Peyer's patch (tissue), 4 donors: ENCODE measurements at regions not wholly inside any gene's neighbourhood (a gene's known extent, or its start where the extent isn't known, plus 50 kb on each side); places are given as distances from the start of the nearest gene placed in this dataset.

ENCODE experiments used
- POLR2A ChIP-seq, 2 donors: fragments of 450-650 bp; IDR thresholded peaks; one replicate each; pipeline ENCODE4 v1.5.1; 2017; ENCODE audit warnings: antibody characterized with exemption in 2 of 2, mild to moderate bottlenecking in 2 of 2, moderate library complexity in 2 of 2
- TF ChIP-seq, protein P1 (sequence below), 6 experiments: fragments of 450-650 bp in 4 of 6; fragments of 200-600 bp in 2 of 6; sonication (generic) in 1 of 6; IDR thresholded peaks; one replicate each; pipeline ENCODE4 v1.5.1; 2017 to 2019; ENCODE audit warnings: antibody characterized with exemption in 6 of 6, mild to moderate bottlenecking in 3 of 6, moderate library complexity in 1 of 6

DNA sequence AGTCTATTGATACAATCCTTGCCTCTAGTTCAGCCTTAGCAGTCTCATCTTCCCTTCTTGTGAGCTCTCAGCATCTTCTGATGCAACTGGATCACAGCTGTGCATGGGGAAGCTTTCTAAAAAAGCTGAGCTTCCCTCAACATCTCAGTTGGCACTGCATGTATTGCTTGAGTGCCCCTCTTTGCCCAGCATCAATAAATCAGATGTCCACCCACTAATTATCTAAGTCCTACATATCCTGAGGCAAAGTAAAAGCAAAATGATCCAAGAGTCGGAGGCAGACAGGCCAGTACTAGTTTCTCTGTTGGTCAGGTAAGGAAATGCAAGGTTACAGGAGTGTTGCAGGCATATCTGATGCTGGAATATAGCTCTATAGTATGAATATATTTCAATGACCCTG lies 334.5 kb upstream of the NCAM1 start:
- TF ChIP-seq, protein P1, sequence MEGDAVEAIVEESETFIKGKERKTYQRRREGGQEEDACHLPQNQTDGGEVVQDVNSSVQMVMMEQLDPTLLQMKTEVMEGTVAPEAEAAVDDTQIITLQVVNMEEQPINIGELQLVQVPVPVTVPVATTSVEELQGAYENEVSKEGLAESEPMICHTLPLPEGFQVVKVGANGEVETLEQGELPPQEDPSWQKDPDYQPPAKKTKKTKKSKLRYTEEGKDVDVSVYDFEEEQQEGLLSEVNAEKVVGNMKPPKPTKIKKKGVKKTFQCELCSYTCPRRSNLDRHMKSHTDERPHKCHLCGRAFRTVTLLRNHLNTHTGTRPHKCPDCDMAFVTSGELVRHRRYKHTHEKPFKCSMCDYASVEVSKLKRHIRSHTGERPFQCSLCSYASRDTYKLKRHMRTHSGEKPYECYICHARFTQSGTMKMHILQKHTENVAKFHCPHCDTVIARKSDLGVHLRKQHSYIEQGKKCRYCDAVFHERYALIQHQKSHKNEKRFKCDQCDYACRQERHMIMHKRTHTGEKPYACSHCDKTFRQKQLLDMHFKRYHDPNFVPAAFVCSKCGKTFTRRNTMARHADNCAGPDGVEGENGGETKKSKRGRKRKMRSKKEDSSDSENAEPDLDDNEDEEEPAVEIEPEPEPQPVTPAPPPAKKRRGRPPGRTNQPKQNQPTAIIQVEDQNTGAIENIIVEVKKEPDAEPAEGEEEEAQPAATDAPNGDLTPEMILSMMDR (IDR thresholded peaks at IDR 0.05): no peak
- no peak for TF ChIP-seq POLR2A (IDR thresholded peaks at IDR 0.05)
